ENCODE measurements at regions not wholly inside any gene's neighbourhood (a gene's known extent, or its start where the extent isn't known, plus 50 kb on each side); places are given as distances from the start of the nearest gene placed in this dataset.

GRCh38 chr15:36484038-36484778, 95.2 kb upstream of the CDIN1 start:
- Histone ChIP-seq H3K27ac (ENCODE audit: low read length) (no peak overlapping the region), H3K27me3 (ENCODE audit: control insufficient read depth, insufficient read depth, low read length) (no peaks in the 10 kb centered on the region), H3K4me3 (ENCODE audit: low read depth in 2 of 2, low read length in 2 of 2) (no peak overlapping the region), H3K36me3 (ENCODE audit: control insufficient read depth, insufficient read depth, low read length) (no peaks in the 10 kb centered on the region), H3K4me1 (ENCODE audit: control insufficient read depth, insufficient read depth, low read length) (no peaks in the 10 kb centered on the region), H3K9me3 (ENCODE audit: control insufficient read depth, insufficient read depth, low read depth, low read length) (no peaks in the 10 kb centered on the region)
- POLR2A ChIA-PET = interaction anchor here (0.6 kb wide), 1 partner anchor 668 kb away, joined by 3 read pairs; no protein-coding TSS in a partner anchor
- in situ Hi-C loops (cut with HindIII; ENCODE audit: low pct_unique_long_range_greater_than_20kb, low sequenced_read_pairs) = no loop called here
- BruUV-seq (replicated peaks) = no TSS peak
- TF ChIP-seq REST (IDR thresholded peaks at IDR 0.05; ENCODE audit: insufficient read depth in 1 of 2, low read depth in 2 of 2, low read length in 1 of 2) (no peak), POLR2AphosphoS5 (IDR thresholded peaks at IDR 0.05; ENCODE audit: low read depth, low read length) (no peak), SIN3A (IDR thresholded peaks at IDR 0.05; ENCODE audit: borderline replicate concordance, insufficient read depth, low read depth, low read length) (no peak), CTCF (IDR thresholded peaks at IDR 0.05) (no peak), TCF7L2 (IDR thresholded peaks at IDR 0.05; ENCODE audit: low read depth, low read length) (no peak)
- intact Hi-C loops (cut with micrococcal nuclease; ENCODE audit: unreplicated experiment) = no loop called here
- ATAC-seq (no peak), DNase-seq (ENCODE audit: low read depth, low spot score) (no peak)
- CTCF ChIA-PET = no interaction called here

GRCh38 chr15:36491912-36492311, 87.5 kb upstream of the CDIN1 start:
- H3K27me3 ChIP-seq (ENCODE audit: control insufficient read depth, insufficient read depth, low read length) = no peaks in the 10 kb centered on the region
- POLR2A ChIA-PET = no interaction called here
- DNase-seq (ENCODE audit: low read depth, low spot score) (no peak), ATAC-seq (no peak)
- no peaks in the 10 kb centered on the region for H3K9me3 ChIP-seq (ENCODE audit: control insufficient read depth, insufficient read depth, low read depth, low read length)
- no peaks in the 10 kb centered on the region for H3K36me3 ChIP-seq (ENCODE audit: control insufficient read depth, insufficient read depth, low read length)
- no peaks in the 10 kb centered on the region for H3K4me1 ChIP-seq (ENCODE audit: control insufficient read depth, insufficient read depth, low read length)
- TF ChIP-seq CTCF (IDR thresholded peaks at IDR 0.05) (no peak), SIN3A (IDR thresholded peaks at IDR 0.05; ENCODE audit: borderline replicate concordance, insufficient read depth, low read depth, low read length) (no peak), REST (IDR thresholded peaks at IDR 0.05; ENCODE audit: insufficient read depth in 1 of 2, low read depth in 2 of 2, low read length in 1 of 2) (no peak), POLR2AphosphoS5 (IDR thresholded peaks at IDR 0.05; ENCODE audit: low read depth, low read length) (no peak), TCF7L2 (IDR thresholded peaks at IDR 0.05; ENCODE audit: low read depth, low read length) (no peak)
- H3K4me3 ChIP-seq (ENCODE audit: low read depth in 2 of 2, low read length in 2 of 2) = no peak overlapping the region
- CTCF ChIA-PET = no interaction called here
- intact Hi-C loops (cut with micrococcal nuclease; ENCODE audit: unreplicated experiment) (no loop called here), in situ Hi-C loops (cut with HindIII; ENCODE audit: low pct_unique_long_range_greater_than_20kb, low sequenced_read_pairs) (no loop called here)
- BruUV-seq (replicated peaks) = no TSS peak
- no peak overlapping the region for H3K27ac ChIP-seq (ENCODE audit: low read length)

All from Panc1 (cell line).